ENCODE measurements at regions not wholly inside any gene's neighbourhood (a gene's known extent, or its start where the extent isn't known, plus 50 kb on each side); places are given as distances from the start of the nearest gene placed in this dataset.

DNA sequence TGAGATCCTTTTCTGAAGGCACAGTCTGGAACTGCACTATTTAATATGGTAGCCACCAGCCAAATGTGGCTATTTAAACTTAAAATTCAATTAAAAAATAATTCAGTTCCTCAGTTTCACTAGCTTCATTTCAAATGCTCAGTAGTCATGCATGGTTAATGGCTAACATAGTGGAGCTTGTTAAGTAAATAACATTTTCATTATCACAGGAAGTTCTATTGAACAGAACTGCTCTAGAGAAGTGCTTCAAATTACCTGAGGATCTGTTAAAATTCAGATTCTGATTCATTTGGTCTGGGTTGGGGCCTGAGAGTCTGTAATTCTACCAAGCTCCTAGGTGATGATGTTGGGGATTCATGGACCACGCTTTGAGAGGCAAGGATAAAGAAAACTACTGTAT is 109.6 kb upstream of the THRB start:
- peaks cover under 1% of the 10 kb centered on the region for H3K4me1 ChIP-seq (ENCODE audit: control insufficient read depth, extremely low read depth, insufficient read depth, low read length)
- TF ChIP-seq MYC (IDR thresholded peaks at IDR 0.05; ENCODE audit: low read depth, low read length) (no peak), POLR2AphosphoS5 (IDR thresholded peaks at IDR 0.05; ENCODE audit: insufficient read depth, low read depth, low read length) (no peak), EZH2 (IDR thresholded peaks at IDR 0.05; ENCODE audit: borderline replicate concordance, low read depth, low read length, severe bottlenecking) (no peak), FOS (IDR thresholded peaks at IDR 0.05; ENCODE audit: borderline replicate concordance, insufficient read depth, low read length) (no peak), POLR2A (IDR thresholded peaks at IDR 0.05; ENCODE audit: low read depth, low read length) (no peak), GATA2 (IDR thresholded peaks at IDR 0.05; ENCODE audit: insufficient read depth, insufficient read length, low read depth, low read length) (no peak), JUN (IDR thresholded peaks at IDR 0.05; ENCODE audit: borderline replicate concordance, insufficient read depth, insufficient read length, low read depth) (no peak)
- TF ChIP-seq, protein P1, sequence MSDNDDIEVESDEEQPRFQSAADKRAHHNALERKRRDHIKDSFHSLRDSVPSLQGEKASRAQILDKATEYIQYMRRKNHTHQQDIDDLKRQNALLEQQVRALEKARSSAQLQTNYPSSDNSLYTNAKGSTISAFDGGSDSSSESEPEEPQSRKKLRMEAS (IDR thresholded peaks at IDR 0.05; ENCODE audit: insufficient read depth, insufficient read length) = no peak
- TF ChIP-seq, protein P2, sequence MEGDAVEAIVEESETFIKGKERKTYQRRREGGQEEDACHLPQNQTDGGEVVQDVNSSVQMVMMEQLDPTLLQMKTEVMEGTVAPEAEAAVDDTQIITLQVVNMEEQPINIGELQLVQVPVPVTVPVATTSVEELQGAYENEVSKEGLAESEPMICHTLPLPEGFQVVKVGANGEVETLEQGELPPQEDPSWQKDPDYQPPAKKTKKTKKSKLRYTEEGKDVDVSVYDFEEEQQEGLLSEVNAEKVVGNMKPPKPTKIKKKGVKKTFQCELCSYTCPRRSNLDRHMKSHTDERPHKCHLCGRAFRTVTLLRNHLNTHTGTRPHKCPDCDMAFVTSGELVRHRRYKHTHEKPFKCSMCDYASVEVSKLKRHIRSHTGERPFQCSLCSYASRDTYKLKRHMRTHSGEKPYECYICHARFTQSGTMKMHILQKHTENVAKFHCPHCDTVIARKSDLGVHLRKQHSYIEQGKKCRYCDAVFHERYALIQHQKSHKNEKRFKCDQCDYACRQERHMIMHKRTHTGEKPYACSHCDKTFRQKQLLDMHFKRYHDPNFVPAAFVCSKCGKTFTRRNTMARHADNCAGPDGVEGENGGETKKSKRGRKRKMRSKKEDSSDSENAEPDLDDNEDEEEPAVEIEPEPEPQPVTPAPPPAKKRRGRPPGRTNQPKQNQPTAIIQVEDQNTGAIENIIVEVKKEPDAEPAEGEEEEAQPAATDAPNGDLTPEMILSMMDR (IDR thresholded peaks at IDR 0.05; ENCODE audit: extremely low read depth in 1 of 2, insufficient read depth in 1 of 2, low read depth in 1 of 2, low read length in 2 of 2) = no peak
- no peaks in the 10 kb centered on the region for H3K36me3 ChIP-seq (ENCODE audit: control insufficient read depth in 2 of 2, extremely low read depth in 1 of 2, insufficient read depth in 2 of 2, low read length in 2 of 2)
- no TSS peak for BruUV-seq (replicated peaks)
- no peak for FAIRE-seq
- H3K79me2 ChIP-seq (ENCODE audit: control insufficient read depth, insufficient read depth, low read length) = no peaks in the 10 kb centered on the region
- no peak overlapping the region for H3K4me3 ChIP-seq (replicated peaks in 1 of 3; ENCODE audit: insufficient read depth in 1 of 3, low read depth in 1 of 3, low read length in 3 of 3)
- ChIA-PET POLR2A (no interaction called here), CTCF (interaction anchor here (1.0 to 1.9 kb wide), 4 partner anchors 8 to 16 kb away, joined by 3 to 5 read pairs (median 4); no protein-coding TSS in a partner anchor)
- no peak overlapping the region for H2AFZ ChIP-seq (ENCODE audit: low read depth, low read length)
- no peaks in the 10 kb centered on the region for H3K9me3 ChIP-seq (replicated peaks; ENCODE audit: control insufficient read depth, insufficient read depth, low read length)
- H4K20me1 ChIP-seq (replicated peaks; ENCODE audit: control insufficient read depth, extremely low read depth, insufficient read depth, low read length) = no peaks in the 10 kb centered on the region
- intact Hi-C loops (cut with micrococcal nuclease) = no loop called here
- no peak overlapping the region for H3K4me2 ChIP-seq (ENCODE audit: insufficient read depth, low read length)
- H3K27ac ChIP-seq (ENCODE audit: insufficient read depth, low read depth, low read length) = no peak overlapping the region
- no peaks in the 10 kb centered on the region for H3K9me1 ChIP-seq (replicated peaks; ENCODE audit: control insufficient read depth, extremely low read depth, insufficient read depth, low read length)
- dilution Hi-C loops (cut with MboI; ENCODE audit: extremely low pct_ligation_motif_present, low sequenced_read_pairs) = no loop called here
- H3K9ac ChIP-seq (replicated peaks; ENCODE audit: extremely low read depth, insufficient read depth, low read length) = no peak overlapping the region
- no peaks in the 10 kb centered on the region for H3K27me3 ChIP-seq (ENCODE audit: control insufficient read depth in 2 of 2, insufficient read depth in 2 of 2, low read length in 2 of 2)
- no peak for DNase-seq (ENCODE audit: low read depth, low spot score)

All from endothelial cell of umbilical vein (primary cell).